ENCODE measurements at regions not wholly inside any gene's neighbourhood (a gene's known extent, or its start where the extent isn't known, plus 50 kb on each side); places are given as distances from the start of the nearest gene placed in this dataset.

DNA sequence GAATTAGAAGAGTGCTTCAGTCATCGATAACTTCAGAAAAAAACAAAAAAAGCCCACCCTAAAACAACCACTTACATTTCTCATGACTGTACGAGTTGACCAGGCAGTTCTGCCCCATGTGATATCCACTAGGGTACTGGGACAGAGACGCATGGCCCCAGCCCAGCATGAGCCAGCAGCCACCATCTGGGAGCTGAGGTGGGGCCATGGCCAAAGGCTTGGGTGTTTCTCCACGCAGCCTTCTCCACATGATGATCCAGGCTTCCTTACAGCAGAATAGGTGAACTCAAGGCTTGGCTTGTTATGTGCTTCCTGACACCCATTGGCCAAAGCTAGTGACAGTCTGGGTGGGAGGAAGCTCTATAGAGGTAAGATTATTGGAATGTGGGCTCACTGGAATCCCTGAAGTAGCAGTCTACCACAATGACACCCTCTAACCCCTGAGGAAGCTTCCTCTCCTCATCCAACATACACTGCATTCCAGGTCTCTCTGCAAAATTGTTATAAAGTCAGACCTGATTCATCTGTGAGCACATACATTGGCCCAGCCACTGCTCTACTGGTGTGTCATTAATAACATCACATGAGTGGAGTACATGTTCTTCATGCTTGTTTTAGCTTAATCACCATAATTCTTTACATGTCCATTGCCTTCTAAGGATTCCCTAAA, 66.3 kb upstream of the NTPCR start:
- WGBS (ENCODE audit: low lambda C conversion rate, missing lambda C conversion rate) = 97% methylated on average over 4 of the region's 4 CpGs
- H3K9me3 ChIP-seq (ENCODE audit: low read depth) = no peaks in the 10 kb centered on the region
- no peak overlapping the region for H3K4me3 ChIP-seq
- peaks cover 6% of the 10 kb centered on the region for H3K4me1 ChIP-seq (ENCODE audit: insufficient read depth)
- H3K27me3 ChIP-seq = no peaks in the 10 kb centered on the region
- H3K36me3 ChIP-seq (replicated peaks; ENCODE audit: insufficient read depth, low read depth) = no peaks in the 10 kb centered on the region
- H3K27ac ChIP-seq = no peak overlapping the region
- no peak overlapping the region for H2AFZ ChIP-seq
- no peak for DNase-seq (ENCODE audit: low spot score)
- TF ChIP-seq, protein P1, sequence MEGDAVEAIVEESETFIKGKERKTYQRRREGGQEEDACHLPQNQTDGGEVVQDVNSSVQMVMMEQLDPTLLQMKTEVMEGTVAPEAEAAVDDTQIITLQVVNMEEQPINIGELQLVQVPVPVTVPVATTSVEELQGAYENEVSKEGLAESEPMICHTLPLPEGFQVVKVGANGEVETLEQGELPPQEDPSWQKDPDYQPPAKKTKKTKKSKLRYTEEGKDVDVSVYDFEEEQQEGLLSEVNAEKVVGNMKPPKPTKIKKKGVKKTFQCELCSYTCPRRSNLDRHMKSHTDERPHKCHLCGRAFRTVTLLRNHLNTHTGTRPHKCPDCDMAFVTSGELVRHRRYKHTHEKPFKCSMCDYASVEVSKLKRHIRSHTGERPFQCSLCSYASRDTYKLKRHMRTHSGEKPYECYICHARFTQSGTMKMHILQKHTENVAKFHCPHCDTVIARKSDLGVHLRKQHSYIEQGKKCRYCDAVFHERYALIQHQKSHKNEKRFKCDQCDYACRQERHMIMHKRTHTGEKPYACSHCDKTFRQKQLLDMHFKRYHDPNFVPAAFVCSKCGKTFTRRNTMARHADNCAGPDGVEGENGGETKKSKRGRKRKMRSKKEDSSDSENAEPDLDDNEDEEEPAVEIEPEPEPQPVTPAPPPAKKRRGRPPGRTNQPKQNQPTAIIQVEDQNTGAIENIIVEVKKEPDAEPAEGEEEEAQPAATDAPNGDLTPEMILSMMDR (IDR thresholded peaks at IDR 0.05; ENCODE audit: poor library complexity) = no peak
- TF ChIP-seq EZH2 (IDR thresholded peaks at IDR 0.05; ENCODE audit: borderline replicate concordance) (no peak), EZH2phosphoT487 (IDR thresholded peaks at IDR 0.05; ENCODE audit: low read depth, severe bottlenecking, unreplicated experiment) (no peak)
- H3K79me2 ChIP-seq = no peaks in the 10 kb centered on the region
- H3K9me2 ChIP-seq (replicated peaks; ENCODE audit: insufficient read depth) = no peaks in the 10 kb centered on the region
- H4K20me1 ChIP-seq (ENCODE audit: insufficient read depth, poor library complexity, severe bottlenecking) = no peaks in the 10 kb centered on the region
- H3K4me2 ChIP-seq = no peak overlapping the region

GRCh38 chr1:232886271-232886670, 64.1 kb upstream of the NTPCR start:
- TF ChIP-seq, protein P1 (IDR thresholded peaks at IDR 0.05; ENCODE audit: poor library complexity) = no peak
- TF ChIP-seq EZH2phosphoT487 (IDR thresholded peaks at IDR 0.05; ENCODE audit: low read depth, severe bottlenecking, unreplicated experiment) (no peak), EZH2 (IDR thresholded peaks at IDR 0.05; ENCODE audit: borderline replicate concordance) (no peak)
- H3K79me2 ChIP-seq = no peaks in the 10 kb centered on the region
- peaks cover 6% of the 10 kb centered on the region for H3K4me1 ChIP-seq (ENCODE audit: insufficient read depth)
- H3K27ac ChIP-seq = peak overlapping the region; percentile 42
- no peaks in the 10 kb centered on the region for H4K20me1 ChIP-seq (ENCODE audit: insufficient read depth, poor library complexity, severe bottlenecking)
- no peaks in the 10 kb centered on the region for H3K27me3 ChIP-seq
- H3K9me3 ChIP-seq (ENCODE audit: low read depth) = no peaks in the 10 kb centered on the region
- H3K4me3 ChIP-seq = no peak overlapping the region
- no peak overlapping the region for H2AFZ ChIP-seq
- no peaks in the 10 kb centered on the region for H3K36me3 ChIP-seq (replicated peaks; ENCODE audit: insufficient read depth, low read depth)
- WGBS (ENCODE audit: low lambda C conversion rate, missing lambda C conversion rate) = 49% methylated on average over 2 of the region's 2 CpGs
- no peaks in the 10 kb centered on the region for H3K9me2 ChIP-seq (replicated peaks; ENCODE audit: insufficient read depth)
- no peak overlapping the region for H3K4me2 ChIP-seq
- DNase-seq (ENCODE audit: low spot score) = peak; percentile 43

DNA sequence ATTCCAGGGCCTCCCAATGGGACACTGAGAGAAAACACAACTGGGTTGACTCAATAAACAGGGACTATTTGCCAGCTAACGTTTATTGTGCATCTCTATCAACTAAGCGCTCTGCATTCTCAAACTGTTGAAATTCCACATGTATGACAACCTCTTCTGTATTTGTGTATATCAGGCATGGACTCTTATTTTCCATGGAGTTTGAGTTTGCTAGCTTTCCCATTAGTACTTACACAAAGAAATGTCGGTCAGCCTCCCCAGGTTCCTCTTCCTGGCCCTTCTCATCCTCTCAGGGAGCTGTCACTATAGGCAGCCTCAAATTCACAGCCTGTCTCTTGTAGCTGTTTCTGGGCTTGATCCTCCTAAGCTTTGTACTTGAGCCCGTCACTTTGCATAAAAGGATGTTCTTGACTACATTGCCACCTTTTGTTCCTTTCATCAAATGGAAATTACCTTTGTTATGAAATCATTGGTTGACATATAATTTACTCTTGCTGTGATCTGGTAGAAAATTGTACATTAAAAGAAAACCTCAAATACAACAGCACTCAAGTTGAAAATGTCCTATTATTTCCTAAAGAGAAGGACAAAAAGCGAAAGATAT, 60.0 kb upstream of the NTPCR start:
- Histone ChIP-seq H4K20me1 (ENCODE audit: insufficient read depth, poor library complexity, severe bottlenecking) (no peaks in the 10 kb centered on the region), H3K4me2 (no peak overlapping the region), H2AFZ (no peak overlapping the region), H3K36me3 (replicated peaks; ENCODE audit: insufficient read depth, low read depth) (no peaks in the 10 kb centered on the region), H3K27ac (no peak overlapping the region), H3K27me3 (no peaks in the 10 kb centered on the region), H3K4me1 (ENCODE audit: insufficient read depth) (peaks cover 6% of the 10 kb centered on the region), H3K9me3 (ENCODE audit: low read depth) (no peaks in the 10 kb centered on the region), H3K79me2 (no peaks in the 10 kb centered on the region), H3K9me2 (replicated peaks; ENCODE audit: insufficient read depth) (no peaks in the 10 kb centered on the region), H3K4me3 (no peak overlapping the region)
- TF ChIP-seq EZH2phosphoT487 (IDR thresholded peaks at IDR 0.05; ENCODE audit: low read depth, severe bottlenecking, unreplicated experiment) (no peak), EZH2 (IDR thresholded peaks at IDR 0.05; ENCODE audit: borderline replicate concordance) (no peak)
- TF ChIP-seq, protein P1 (IDR thresholded peaks at IDR 0.05; ENCODE audit: poor library complexity) = no peak
- 91% methylated on average over 5 of the region's 5 CpGs for WGBS (ENCODE audit: low lambda C conversion rate, missing lambda C conversion rate)
- no peak for DNase-seq (ENCODE audit: low spot score)

Data from hepatocyte (in vitro differentiated cells).